H1 (cell line): ENCODE measurements at regions not wholly inside any gene's neighbourhood (a gene's known extent, or its start where the extent isn't known, plus 50 kb on each side); places are given as distances from the start of the nearest gene placed in this dataset.

ENCODE experiments used
- CTCF ChIA-PET: fragments of 300-600 bp; sonication (Branson Sonifier 250); formaldehyde crosslinking; loops from one replicate; lab custom pipeline; 2021; ENCODE audit not compliant: partially characterized antibody; lab: Charles Lee
- POLR2A ChIA-PET: fragments of 300-600 bp; sonication (Branson Sonifier 250); formaldehyde crosslinking; loops from one replicate; lab custom pipeline; 2021; ENCODE audit warnings: inconsistent platforms; ENCODE audit not compliant: partially characterized antibody; lab: Charles Lee
- DNase-seq, 2 experiments: peaks; one replicate each; pipeline versions ENCODE4 v3.0.0 to v3.0.0-alpha.2; 2010 to 2022; ENCODE audit warnings: low spot score in 2 of 2, low read depth in 1 of 2, mixed read lengths in 1 of 2
- FAIRE-seq: peaks from 2 replicates; lab custom pipeline; 2011; peaks lifted over from hg19 to GRCh38; lab: Jason Lieb, UNC
- H2AFZ ChIP-seq: 2 replicates; pipeline ENCODE4 v1.8.1; 2012; ENCODE audit warnings: low read length, inconsistent platforms
- H2AK5ac ChIP-seq: 2 replicates; pipeline ENCODE4 v1.6.1; 2013; ENCODE audit warnings: low read depth, low read length
- H2BK120ac ChIP-seq: replicated peaks from 2 replicates; pipeline ENCODE3; 2013; ENCODE audit warnings: low read depth, low read length, inconsistent platforms
- H2BK12ac ChIP-seq: 2 replicates; pipeline ENCODE4 v1.6.1; 2013; ENCODE audit warnings: low read depth, low read length
- H2BK15ac ChIP-seq: 2 replicates; pipeline ENCODE4 v1.6.1; 2013; ENCODE audit warnings: low read length
- H2BK20ac ChIP-seq: 2 replicates; pipeline ENCODE4 v1.6.1; 2013; ENCODE audit warnings: low read length
- H2BK5ac ChIP-seq: 2 replicates; pipeline ENCODE4 v1.6.1; 2013; ENCODE audit warnings: low read depth, low read length
- H3K14ac ChIP-seq: 2 replicates; pipeline ENCODE4 v1.6.1; 2013; ENCODE audit warnings: inconsistent platforms; ENCODE audit not compliant: insufficient read length
- H3K18ac ChIP-seq: 2 replicates; pipeline ENCODE4 v1.6.1; 2013; ENCODE audit warnings: low read length; ENCODE audit errors: extremely low read depth
- H3K23ac ChIP-seq: 2 replicates; pipeline ENCODE4 v1.6.1; 2013; ENCODE audit warnings: inconsistent platforms; ENCODE audit not compliant: insufficient read length
- H3K23me2 ChIP-seq: 2 replicates; pipeline ENCODE4 v1.6.1; 2013; ENCODE audit warnings: low read depth, low read length
- H3K27ac ChIP-seq: 2 replicates; pipeline ENCODE4 v1.6.1; 2011; ENCODE audit warnings: low read depth, low read length, inconsistent platforms
- H3K27me3 ChIP-seq, 4 experiments: replicated peaks in 1 of 4; 1 replicate in 1 of 4; 2 replicates in 3 of 4; pipeline versions ENCODE4 v1.6.1 to v1.8.1; 2011 to 2013; ENCODE audit warnings: low read length in 3 of 4, mild to moderate bottlenecking in 3 of 4, inconsistent platforms in 2 of 4, mixed read lengths in 2 of 4, moderate library complexity in 1 of 4; ENCODE audit not compliant: control insufficient read depth in 3 of 4, insufficient read depth in 3 of 4; ENCODE audit errors: extremely low read depth in 1 of 4
- H3K36me3 ChIP-seq, 4 experiments: 2 replicates each; pipeline versions ENCODE4 v1.6.1 to v1.8.1; 2011 to 2013; ENCODE audit warnings: mild to moderate bottlenecking in 4 of 4, low read length in 3 of 4, moderate library complexity in 2 of 4, control low read depth in 1 of 4, inconsistent platforms in 1 of 4; ENCODE audit not compliant: insufficient read depth in 4 of 4, control insufficient read depth in 2 of 4
- H3K4ac ChIP-seq: replicated peaks from 2 replicates; pipeline ENCODE3; 2013; ENCODE audit warnings: low read length, low read depth, mixed read lengths, inconsistent platforms; ENCODE audit not compliant: insufficient read length
- H3K4me1 ChIP-seq, 4 experiments: replicated peaks in 1 of 4; 1 replicate in 1 of 4; 2 replicates in 3 of 4; pipeline versions ENCODE4 v1.6.1 to v1.8.1; 2011 to 2013; ENCODE audit warnings: low read length in 3 of 4, inconsistent platforms in 2 of 4, mixed read lengths in 1 of 4; ENCODE audit not compliant: insufficient read depth in 4 of 4, control insufficient read depth in 3 of 4
- H3K4me2 ChIP-seq, 2 experiments: 2 replicates each; pipeline versions ENCODE4 v1.6.1 to v1.8.1; 2011 to 2013; ENCODE audit warnings: low read depth in 2 of 2, low read length in 2 of 2, control low read depth in 1 of 2, inconsistent platforms in 1 of 2, mild to moderate bottlenecking in 1 of 2; ENCODE audit not compliant: insufficient read depth in 1 of 2
- H3K4me3 ChIP-seq, 4 experiments: fragments of 200-600, 300-600 bp in 1 of 4; sonication (generic), shearing (Covaris generic), sonication (Bioruptor Twin) in 1 of 4; 2 replicates each; pipeline versions ENCODE4 v1.5.1 to v1.8.1; 2011 to 2016; ENCODE audit warnings: low read length in 4 of 4, low read depth in 3 of 4, control low read depth in 2 of 4, inconsistent platforms in 2 of 4, mild to moderate bottlenecking in 2 of 4, mixed read lengths in 1 of 4, moderate library complexity in 1 of 4; ENCODE audit not compliant: insufficient read depth in 2 of 4; ENCODE audit errors: extremely low read depth in 1 of 4
- H3K56ac ChIP-seq: replicated peaks from 2 replicates; pipeline ENCODE3; 2013; ENCODE audit warnings: low read depth, mild to moderate bottlenecking, mixed read lengths, low read length, inconsistent platforms; ENCODE audit not compliant: insufficient read length
- H3K79me1 ChIP-seq: 2 replicates; pipeline ENCODE4 v1.6.1; 2013; ENCODE audit warnings: low read depth, low read length, control low read depth
- H3K79me2 ChIP-seq, 2 experiments: 2 replicates each; pipeline versions ENCODE4 v1.6.1 to v1.8.1; 2012 to 2013; ENCODE audit warnings: low read length in 2 of 2, mild to moderate bottlenecking in 2 of 2, inconsistent platforms in 1 of 2; ENCODE audit not compliant: insufficient read depth in 2 of 2, control insufficient read depth in 1 of 2
- H3K9ac ChIP-seq, 4 experiments: replicated peaks in 1 of 4; 1 replicate in 1 of 4; 2 replicates in 3 of 4; pipeline versions ENCODE4 v1.6.1 to v1.8.1; 2011 to 2013; ENCODE audit warnings: low read depth in 3 of 4, low read length in 3 of 4, control low read depth in 2 of 4, mild to moderate bottlenecking in 2 of 4, moderate library complexity in 2 of 4, inconsistent platforms in 1 of 4; ENCODE audit errors: extremely low read depth in 1 of 4
- H3K9me3 ChIP-seq, 2 experiments: 2 replicates each; pipeline versions ENCODE4 v1.6.1 to v1.8.1; 2012 to 2013; ENCODE audit warnings: mild to moderate bottlenecking in 2 of 2, moderate library complexity in 2 of 2, control low read depth in 1 of 2, inconsistent platforms in 1 of 2, low read depth in 1 of 2, low read length in 1 of 2, mixed read lengths in 1 of 2; ENCODE audit not compliant: insufficient read depth in 2 of 2
- H4K20me1 ChIP-seq, 2 experiments: replicated peaks in 1 of 2; 2 replicates each; pipeline versions ENCODE3 to v1.8.1; 2011 to 2013; ENCODE audit warnings: inconsistent platforms in 2 of 2, low read length in 2 of 2, mild to moderate bottlenecking in 1 of 2; ENCODE audit not compliant: insufficient read depth in 2 of 2, control insufficient read depth in 1 of 2
- H4K5ac ChIP-seq: 2 replicates; pipeline ENCODE4 v1.6.1; 2013; ENCODE audit warnings: low read length, low read depth, mixed read lengths, inconsistent platforms; ENCODE audit not compliant: insufficient read length
- H4K8ac ChIP-seq: 2 replicates; pipeline ENCODE4 v1.8.0; 2013; ENCODE audit warnings: mild to moderate bottlenecking, moderate library complexity, low read length, inconsistent platforms; ENCODE audit not compliant: insufficient read depth; ENCODE audit errors: extremely low read depth
- H4K91ac ChIP-seq: replicated peaks from 2 replicates; pipeline ENCODE3; 2013; ENCODE audit warnings: low read length, mixed read lengths, inconsistent platforms; ENCODE audit not compliant: insufficient read length
- ATF3 ChIP-seq: IDR thresholded peaks from 2 replicates; pipeline ENCODE4 v1.6.1; 2011; ENCODE audit warnings: low read depth, mild to moderate bottlenecking, low read length; ENCODE audit not compliant: insufficient read depth
- EP300 ChIP-seq, 2 experiments: IDR thresholded peaks; 1 replicate in 1 of 2; 2 replicates in 1 of 2; pipeline ENCODE4 v1.6.1; 2011 to 2012; ENCODE audit warnings: low read depth in 2 of 2, low read length in 2 of 2, mild to moderate bottlenecking in 2 of 2, borderline replicate concordance in 1 of 2, inconsistent platforms in 1 of 2, moderate library complexity in 1 of 2
- EZH2 ChIP-seq: fragments of 200-600 bp; sonication (generic); IDR thresholded peaks from 2 replicates; pipeline ENCODE4 v1.7.1; 2012; ENCODE audit warnings: low read depth, mild to moderate bottlenecking, moderate library complexity, low read length, inconsistent platforms; ENCODE audit not compliant: severe bottlenecking
- NANOG ChIP-seq: IDR thresholded peaks from 2 replicates; pipeline ENCODE4 v1.6.1; 2011; ENCODE audit warnings: low read length, low read depth, mild to moderate bottlenecking, inconsistent platforms; ENCODE audit not compliant: insufficient read depth, poor library complexity, severe bottlenecking
- POLR2A ChIP-seq, 2 experiments: IDR thresholded peaks; 1 replicate in 1 of 2; 2 replicates in 1 of 2; pipeline ENCODE4 v1.6.1; 2011; ENCODE audit warnings: low read depth in 2 of 2, low read length in 2 of 2, mild to moderate bottlenecking in 2 of 2; ENCODE audit errors: control extremely low read depth in 1 of 2
- POLR2AphosphoS5 ChIP-seq: IDR thresholded peaks from 2 replicates; pipeline ENCODE4 v1.6.1; 2011; ENCODE audit warnings: low read depth, low read length
- RXRA ChIP-seq: IDR thresholded peaks from 2 replicates; pipeline ENCODE4 v1.6.1; 2011; ENCODE audit warnings: low read depth, mild to moderate bottlenecking, low read length, moderate library complexity; ENCODE audit not compliant: insufficient read depth
- SIN3A ChIP-seq, 2 experiments: IDR thresholded peaks in 1 of 2; conservative IDR thresholded peaks in 1 of 2; 2 replicates each; pipeline ENCODE4 v1.6.1; 2011 to 2012; ENCODE audit warnings: low read length in 2 of 2, improper control_type of control experiment in 1 of 2, low read depth in 1 of 2, mild to moderate bottlenecking in 1 of 2
- SP2 ChIP-seq: IDR thresholded peaks from 2 replicates; pipeline ENCODE4 v1.6.1; 2012; ENCODE audit warnings: mild to moderate bottlenecking, low read length, inconsistent platforms
- TAF1 ChIP-seq: IDR thresholded peaks from 2 replicates; pipeline ENCODE4 v1.6.1; 2011; ENCODE audit warnings: mild to moderate bottlenecking, low read depth, low read length
- ZNF274 ChIP-seq: IDR thresholded peaks from 2 replicates; pipeline ENCODE4 v1.7.0; 2012; ENCODE audit warnings: low read length, borderline replicate concordance; ENCODE audit errors: extremely low read depth

- Histone ChIP-seq H2BK120ac (no peak overlapping the region), H2BK15ac (no peak overlapping the region), H3K9me3 (no peaks in the 10 kb centered on the region), H2AK5ac (no peak overlapping the region), H2BK12ac (no peak overlapping the region), H4K20me1 (no peaks in the 10 kb centered on the region), H3K14ac (no peak overlapping the region), H3K56ac (no peak overlapping the region), H3K4me1 (peaks cover 0 to 11% (median 3%) of the 10 kb centered on the region in 4 experiments; a peak in 2 of 7 replicates), H2BK5ac (no peak overlapping the region), H2AFZ (no peak overlapping the region), H4K8ac (no peak overlapping the region), H4K5ac (no peak overlapping the region), H3K4me2 (no peak overlapping the region), H3K4ac (no peak overlapping the region), H3K27me3 (no peaks in the 10 kb centered on the region), H3K36me3 (no peaks in the 10 kb centered on the region), H3K4me3 (no peak overlapping the region), H3K27ac (no peak overlapping the region), H3K9ac (no peak overlapping the region), H3K79me1 (no peaks in the 10 kb centered on the region; the same call in 1 of the 2 replicates), H3K23me2 (no peaks in the 10 kb centered on the region), H2BK20ac (no peak overlapping the region), H3K23ac (no peak overlapping the region), H4K91ac (no peak overlapping the region), H3K79me2 (no peaks in the 10 kb centered on the region), H3K18ac (no peak overlapping the region)
- FAIRE-seq (no peak), DNase-seq (no peak)
- ChIA-PET POLR2A (interaction anchor here (0.7 kb wide), 1 partner anchor 9 kb away, joined by 3 read pairs; no protein-coding TSS in a partner anchor), CTCF (interaction anchor here (1.2 kb wide), 1 partner anchor 190 kb away, joined by 4 read pairs; no protein-coding TSS in a partner anchor)
- TF ChIP-seq NANOG (no peak), POLR2A (IDR thresholded peaks at IDR 0.05; ENCODE audit: control extremely low read depth in 1 of 2, low read depth in 2 of 2, low read length in 2 of 2) (no peak), EP300 (IDR thresholded peaks at IDR 0.05; ENCODE audit: borderline replicate concordance in 1 of 2, low read depth in 2 of 2, low read length in 2 of 2) (no peak), POLR2AphosphoS5 (no peak), ZNF274 (no peak), RXRA (no peak), SP2 (no peak), SIN3A (conservative IDR thresholded peaks at IDR 0.05 in 1 of 2, IDR thresholded peaks at IDR 0.05 in 1 of 2; ENCODE audit: low read depth in 1 of 2, low read length in 2 of 2) (no peak), EZH2 (no peak), ATF3 (no peak), TAF1 (no peak)
Observed at GRCh38 chr12:66899588-66899987, 220.7 kb upstream of the GRIP1 start.
